NCI-H1092 (cell line): ENCODE measurements at regions not wholly inside any gene's neighbourhood (a gene's known extent, or its start where the extent isn't known, plus 50 kb on each side); places are given as distances from the start of the nearest gene placed in this dataset.

ENCODE experiments used
- DNase-seq: peaks from one replicate; lab custom pipeline; 2025; lab: John Stamatoyannopoulos, UW

DNA sequence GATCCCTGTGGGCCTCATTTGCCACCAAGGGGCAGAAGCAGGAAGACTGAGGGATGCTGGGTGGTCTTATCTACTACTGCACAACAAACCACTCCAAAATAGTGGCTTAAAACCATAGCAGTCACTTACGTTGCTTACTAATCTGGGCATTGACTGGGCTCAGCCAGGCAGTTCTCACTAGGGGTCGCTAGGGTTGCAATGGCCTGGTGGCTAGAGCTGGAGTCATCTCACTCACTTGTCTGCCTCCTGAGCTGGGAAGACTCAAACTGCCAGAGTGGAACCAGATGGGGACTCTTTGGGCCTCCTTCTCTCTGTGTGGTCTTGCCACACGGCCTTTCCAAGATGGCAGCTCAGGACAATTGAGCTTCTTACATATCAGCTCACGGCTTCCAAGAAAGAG, 216.3 kb upstream of the BCOR start:
- no peak for DNase-seq

DNA sequence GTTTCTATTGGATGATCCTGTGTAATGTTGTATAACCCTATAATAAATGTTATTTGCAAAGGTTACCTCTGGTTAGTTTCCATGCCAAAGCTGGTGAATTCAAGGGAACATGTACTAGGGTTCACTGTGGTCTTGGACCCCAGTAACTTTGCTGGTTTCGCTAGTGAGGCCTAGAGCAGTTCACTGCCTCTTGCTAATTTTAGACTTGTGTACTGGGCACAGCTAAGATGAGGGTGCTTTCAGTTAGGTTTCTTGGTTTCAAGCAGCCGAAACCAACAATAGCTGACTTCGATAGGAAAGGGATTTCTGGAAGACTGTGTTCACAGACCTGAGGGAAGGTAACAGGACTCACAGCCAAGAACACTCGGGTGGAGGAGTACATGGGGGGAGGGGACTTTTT, 215.5 kb upstream of the BCOR start:
- no peak for DNase-seq

DNA sequence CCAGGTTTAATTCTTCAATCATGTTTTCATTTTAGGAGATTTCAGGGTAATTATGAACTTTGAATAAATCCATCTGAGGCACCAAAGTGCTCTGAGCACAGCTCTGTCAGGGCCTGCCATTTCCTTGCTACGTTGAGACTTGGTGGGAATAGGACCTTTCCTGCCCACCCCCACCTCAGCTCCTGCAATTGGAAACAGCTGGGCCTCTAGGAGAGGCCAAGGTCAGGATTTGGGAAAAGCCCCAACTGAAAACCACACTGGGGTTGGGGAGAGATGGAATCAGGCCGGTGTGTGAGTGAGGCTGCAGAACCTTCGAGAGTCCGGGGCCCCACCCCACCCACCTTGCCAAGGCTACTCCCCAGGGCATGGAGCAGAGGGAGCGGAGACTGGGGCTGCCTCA, 212.7 kb upstream of the BCOR start:
- DNase-seq: no peak

DNA sequence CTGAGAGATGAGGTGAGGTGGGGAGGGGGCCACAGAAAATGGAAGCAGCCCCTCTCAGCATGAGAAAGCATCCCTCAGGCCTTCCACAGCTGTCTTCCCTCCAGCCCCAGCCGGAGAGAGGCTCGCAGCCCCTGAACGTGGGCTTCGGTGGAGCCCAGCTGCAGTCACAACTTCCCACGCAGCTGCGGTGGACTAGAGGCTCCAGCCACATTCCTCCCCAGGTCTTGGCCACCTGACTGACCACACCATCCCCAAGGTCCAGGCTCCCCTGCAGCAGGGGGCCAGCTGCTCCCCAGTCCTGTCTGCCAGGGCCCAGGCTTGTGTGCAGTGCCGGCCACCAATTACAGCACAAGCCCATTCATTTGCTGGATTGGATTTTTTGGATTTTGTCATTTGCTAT, 212.3 kb upstream of the BCOR start:
- no peak for DNase-seq

DNA sequence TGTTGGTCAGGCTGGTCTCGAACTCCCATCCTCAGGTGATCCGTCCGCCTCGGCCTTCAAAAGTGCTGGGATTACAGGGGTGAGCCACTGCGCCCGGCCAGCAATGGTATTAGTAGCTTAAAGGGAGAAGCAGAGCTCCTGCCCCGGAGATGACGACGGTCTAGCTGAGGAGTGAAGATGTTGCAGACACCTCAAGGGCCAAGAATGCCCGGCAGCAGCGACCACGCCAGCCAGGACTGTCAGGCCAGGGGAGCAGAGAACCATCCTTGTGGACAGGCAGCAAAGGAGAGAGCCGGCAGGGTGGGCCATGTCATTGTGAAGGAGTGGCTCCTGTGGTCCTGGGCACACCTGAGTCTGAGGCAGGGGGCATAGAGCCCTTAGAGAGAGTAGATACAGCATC, 210.1 kb upstream of the BCOR start:
- DNase-seq: no peak

DNA sequence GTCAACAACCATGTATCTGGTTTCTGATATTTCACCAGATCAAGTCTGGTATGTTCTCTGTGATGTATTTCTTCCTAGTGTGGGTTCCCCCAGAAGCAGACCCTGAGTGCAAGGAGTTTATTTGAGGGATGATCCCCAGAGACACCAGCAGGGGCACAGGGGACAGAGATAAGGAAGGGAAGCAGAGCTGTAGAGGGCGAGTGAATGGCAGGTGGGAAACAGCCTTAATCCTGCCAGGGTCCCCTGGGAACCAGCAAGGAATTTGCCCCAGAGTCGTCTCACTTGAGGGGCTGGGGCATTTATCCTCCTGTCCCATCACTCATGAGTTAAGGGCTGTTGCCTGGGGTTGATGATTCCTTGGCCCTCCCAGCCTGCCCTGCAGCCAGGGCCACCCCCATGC, 206.4 kb upstream of the BCOR start:
- DNase-seq: no peak

DNA sequence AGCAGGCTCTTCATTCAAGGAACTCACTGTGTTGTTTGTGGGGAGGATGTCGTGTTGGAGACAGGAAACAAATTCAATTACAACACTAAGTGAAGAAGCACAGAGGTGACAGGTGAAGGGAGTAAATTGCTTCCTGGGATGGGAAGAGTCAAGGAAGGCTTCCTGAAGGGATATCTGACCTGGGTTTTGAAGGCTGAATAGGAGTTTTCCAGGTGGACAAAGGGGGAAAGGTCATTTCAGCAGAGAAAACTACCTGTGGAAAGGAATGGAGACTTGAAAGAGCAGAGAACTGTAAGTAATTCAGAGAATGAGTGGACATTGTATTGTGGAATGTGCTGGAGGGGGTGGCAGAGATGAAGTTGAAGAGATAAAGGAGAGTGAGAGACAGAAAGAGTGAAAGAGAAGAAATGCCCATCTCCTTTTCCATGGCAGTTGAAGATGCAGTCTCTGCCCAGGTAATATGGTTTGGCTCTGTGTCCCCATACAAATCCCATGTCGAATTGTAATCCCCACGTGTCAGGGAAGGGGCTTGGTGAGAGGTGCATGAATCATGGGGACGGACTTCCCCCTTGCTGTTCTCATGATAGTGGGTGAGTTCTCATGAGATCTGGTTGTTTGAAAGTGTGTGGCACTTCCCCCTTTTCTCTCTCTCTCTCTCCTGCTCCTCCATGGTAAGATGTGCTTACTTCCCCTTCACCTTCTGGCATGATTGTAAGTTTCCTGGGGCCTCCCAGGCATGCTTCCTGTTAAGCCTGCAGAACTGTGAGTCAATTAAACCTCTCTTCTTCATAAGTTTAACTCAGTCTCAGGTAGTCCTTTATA, 205.7 kb upstream of the BCOR start:
- no peak for DNase-seq

DNA sequence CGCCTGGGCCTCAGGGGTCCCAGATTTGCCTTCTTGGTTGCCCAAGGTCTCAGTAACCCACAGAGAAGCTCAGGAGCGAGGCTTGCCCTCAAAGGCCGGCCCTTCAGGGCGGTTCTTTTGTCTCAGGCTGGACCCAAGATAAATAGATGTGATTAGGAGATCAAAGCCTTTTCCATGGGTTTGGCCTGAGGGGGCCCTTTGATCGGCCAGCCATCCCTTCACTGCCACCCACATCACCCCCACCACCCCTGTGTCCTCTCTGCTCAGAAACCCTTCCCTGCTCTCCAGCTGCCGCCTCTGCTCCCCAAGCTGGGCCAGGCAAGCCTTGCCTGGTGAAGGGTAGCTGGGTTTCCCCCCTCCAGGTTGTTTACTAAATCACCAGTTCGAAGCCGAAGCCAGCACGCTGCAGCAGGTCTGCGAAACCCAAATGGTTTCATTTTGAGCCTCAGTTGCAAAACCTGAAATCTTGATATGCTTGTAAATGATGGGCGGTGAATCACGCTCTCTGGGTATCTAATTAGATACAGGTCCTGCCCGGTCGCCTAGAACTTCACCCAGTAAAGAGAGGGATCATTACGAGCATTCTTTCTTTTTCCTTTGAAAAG, 202.6 kb upstream of the BCOR start:
- DNase-seq: no peak

DNA sequence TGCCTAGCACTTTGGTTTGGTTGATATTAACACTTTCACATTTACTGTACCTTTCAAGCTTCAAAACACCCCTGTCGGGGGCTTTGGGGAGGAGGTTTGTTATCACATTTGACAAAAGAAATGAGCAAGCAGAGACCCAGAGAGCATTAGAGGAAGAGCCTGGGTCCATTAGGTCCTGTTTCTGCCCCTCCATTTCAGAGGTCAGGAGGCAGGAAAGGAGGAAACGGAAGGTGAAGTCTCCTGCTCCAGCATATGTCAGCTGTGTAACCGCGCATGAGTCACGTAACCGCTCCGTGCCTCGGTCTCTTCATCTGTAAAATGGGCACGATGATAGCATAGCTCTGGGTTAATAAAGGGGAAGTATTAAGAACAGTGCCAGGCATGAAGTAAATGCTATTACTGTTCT, 201.9 kb upstream of the BCOR start:
- DNase-seq: no peak

DNA sequence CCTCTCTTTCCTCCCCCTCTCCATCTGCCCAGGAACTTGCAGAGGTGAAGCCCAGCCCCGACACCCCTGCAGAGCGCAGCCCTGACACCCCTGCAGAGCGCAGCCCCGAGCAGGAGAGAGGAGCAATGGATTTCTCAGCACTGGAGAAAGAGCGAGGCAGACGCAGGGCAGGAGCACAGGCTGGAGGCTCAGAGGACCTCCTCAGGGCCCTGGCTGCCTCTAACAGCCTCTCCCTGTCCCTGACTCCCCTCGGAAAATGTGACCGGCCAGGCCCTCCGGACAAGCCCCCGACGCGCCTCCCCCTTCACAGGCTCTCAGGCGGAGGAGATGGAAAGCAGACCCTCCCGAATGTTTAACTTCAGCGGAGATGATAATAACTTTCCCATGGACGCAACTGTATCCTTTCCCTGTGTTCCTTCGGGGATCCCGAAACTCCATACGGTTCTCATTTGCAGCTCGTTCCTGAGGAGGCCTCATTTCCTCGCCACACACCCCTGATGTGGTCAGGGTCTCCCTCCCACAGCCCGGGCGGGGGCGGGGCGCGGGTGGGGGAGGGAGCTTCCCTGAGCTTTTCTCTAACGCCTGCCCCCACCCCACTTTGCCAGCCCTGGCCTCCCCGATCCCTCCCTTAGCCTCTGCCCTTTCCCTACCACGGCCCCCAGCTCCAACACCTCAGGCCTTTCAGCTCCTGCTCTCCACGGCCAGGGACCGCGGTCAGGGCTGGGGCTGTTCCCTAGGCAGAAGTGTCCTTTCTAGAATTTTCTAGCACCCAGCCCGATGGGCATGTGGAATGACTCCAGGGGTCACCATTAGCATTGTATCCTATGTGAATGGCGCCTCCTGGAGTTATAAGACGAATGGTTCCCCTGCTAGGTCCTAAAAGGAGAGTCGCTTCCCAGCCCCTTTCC, 201.1 kb upstream of the BCOR start:
- DNase-seq: peak; percentile 27

DNA sequence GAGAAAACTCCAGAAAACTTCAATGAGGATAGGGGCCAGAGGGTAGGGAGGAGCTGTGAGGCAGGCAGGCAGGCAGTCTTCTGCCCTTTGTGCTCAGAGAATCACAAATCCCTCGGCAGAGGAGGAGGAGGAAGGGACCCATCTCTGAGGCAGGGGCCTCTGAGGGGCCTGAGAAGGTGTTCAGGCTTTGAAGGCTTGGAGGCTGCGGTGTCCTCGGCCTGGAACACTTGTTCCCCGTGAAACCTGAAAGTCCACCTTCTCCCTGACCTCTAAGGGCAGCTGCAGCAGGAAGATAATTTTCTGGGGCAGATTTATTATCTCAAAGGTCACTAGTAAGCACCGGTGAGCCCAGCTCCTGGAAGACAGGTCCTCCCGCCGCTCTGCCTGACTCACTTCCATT, 200.3 kb upstream of the BCOR start:
- no peak for DNase-seq

DNA sequence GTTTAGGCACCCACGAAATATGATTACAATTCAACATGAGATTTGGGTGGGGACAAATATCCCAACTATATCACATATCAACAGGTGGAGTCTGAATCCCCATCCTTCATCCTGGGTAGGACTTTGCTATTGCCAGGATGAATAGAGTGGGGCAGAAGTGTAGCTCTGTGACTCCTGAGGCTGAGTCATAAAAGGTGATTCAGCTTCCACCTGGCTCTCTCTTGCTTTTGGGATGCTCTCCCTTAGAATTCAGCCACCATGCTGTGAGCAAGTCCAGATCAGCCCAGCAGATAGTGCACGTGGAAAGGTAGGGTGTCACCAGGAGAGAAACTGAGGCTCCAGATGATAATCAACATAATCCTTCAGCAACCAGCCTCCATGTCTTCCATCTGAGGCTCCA, 193.8 kb upstream of the BCOR start:
- no peak for DNase-seq

DNA sequence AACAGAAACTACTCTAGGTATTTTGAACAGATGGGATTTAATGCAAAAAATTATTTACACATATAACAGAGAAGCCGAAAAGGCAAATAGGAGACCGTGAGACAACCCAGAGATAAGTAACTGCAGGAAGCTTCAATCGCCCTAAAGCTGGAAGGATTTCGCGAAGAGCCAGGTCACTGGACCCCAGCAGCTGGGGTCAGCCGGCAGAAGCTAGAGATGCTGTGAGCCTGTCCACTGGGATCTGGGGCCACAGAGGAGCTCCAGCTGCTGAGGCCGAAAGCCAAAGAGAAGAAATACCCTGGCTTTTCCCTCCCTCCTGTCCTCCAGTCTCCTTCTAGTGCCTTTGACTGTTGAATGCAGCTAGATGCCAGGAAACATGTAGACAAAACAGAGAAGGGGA, 192.8 kb upstream of the BCOR start:
- DNase-seq: no peak

DNA sequence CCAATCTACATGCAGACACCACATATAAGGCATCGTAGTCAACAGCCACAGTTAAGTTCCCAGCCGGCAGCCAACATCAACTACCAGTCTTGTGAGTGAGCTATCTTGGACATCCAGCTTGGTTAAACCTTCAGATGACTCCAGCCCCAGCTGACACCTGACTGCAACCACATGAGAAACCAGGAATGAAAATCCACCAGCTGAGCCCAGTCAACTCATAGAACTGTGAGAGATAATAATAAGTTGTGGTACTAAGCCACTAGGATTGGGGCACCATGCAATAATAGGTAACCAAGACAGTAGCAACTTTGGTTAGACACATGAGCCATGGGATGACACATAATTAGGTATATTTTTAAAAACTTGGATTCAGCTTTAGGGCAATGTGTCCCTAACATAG, 188.1 kb upstream of the BCOR start:
- no peak for DNase-seq

DNA sequence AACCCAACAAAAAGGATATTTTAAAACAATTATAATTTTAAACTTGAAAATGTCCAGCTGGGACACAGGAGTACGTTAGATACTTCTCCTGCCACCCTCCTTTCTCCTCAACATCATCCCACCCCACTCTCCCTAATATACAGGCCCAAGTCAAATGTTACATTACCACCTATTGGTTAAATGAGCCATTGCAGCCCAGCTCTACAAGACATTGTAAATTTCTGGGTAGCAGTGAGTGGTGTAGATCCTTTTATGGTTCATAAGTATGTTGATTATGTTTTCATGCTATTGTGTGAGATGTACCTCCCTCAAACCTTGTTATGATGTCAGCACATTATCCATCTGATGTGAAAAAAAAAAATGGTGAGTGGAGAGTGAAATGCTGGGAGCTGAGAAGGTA, 187.1 kb upstream of the BCOR start:
- DNase-seq: no peak

DNA sequence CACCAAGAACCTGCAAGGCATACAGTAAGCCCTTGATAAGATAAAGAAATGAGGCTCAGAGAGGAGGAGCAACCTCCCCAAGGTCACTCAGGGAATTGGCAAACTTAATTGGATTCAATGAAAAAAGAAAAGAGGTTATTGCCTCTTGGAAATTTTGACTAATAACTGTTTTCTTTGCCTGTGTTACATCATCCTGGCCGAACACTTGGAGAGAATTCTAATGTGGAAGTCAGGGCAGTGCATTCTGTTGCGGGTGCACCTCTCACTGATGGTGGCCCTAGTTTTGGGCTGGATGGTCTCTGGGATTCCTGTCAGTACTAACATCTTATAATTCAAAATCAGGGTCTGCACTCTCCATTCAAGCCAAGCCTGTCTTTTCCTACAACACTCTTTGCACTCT, 186.2 kb upstream of the BCOR start:
- no peak for DNase-seq

DNA sequence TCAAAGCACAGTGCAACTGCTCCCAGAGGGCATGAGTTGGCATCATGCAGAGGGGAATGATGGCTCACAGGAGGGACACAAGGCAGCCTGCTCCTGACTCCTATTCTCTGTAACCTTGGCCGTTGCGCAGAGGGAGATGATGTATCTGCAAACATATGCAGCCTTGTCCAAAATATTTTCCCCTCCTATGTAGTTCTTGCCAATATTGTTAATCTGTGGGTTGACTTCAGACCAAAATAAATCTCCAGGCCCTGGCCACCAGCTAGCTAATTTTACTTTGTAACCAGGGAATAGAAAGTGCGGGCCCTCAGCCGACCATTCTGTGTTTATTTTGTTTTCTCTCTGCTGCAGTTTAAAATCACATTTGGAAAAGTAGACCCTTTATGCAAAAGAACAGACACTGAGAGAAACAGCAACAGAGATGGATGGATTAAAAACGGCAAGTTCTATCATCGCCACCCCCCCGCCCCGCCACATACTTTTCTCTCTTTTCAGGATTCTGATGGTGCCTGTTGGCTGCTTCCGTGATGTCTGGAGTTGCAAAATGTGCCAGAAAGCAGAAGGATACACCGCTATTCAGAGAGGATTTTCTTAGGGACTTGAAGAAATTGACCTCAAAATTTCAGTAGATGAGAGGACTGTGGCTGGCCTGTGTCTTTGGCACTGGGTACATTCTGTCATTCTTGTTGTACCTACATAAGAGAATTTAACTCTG, 185.3 kb upstream of the BCOR start:
- no peak for DNase-seq

DNA sequence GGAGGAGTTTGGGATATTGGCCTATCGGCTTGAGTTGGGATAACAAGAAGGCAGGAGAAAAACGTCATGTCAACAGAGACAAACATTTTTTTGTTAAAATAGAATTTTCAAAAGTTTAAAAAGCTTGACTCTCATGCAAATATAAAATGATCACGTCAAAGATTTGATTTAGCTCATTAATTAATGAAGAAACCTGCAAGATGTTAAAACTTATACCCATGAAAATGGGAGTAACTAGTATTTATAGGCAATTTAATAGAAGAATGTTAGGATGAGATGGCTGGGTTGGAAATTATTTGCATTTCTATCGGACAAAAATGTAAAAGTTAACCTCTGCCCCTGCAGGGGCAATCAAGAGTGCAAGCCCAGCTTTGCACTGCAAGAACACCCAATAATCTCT, 184.6 kb upstream of the BCOR start:
- DNase-seq: no peak

DNA sequence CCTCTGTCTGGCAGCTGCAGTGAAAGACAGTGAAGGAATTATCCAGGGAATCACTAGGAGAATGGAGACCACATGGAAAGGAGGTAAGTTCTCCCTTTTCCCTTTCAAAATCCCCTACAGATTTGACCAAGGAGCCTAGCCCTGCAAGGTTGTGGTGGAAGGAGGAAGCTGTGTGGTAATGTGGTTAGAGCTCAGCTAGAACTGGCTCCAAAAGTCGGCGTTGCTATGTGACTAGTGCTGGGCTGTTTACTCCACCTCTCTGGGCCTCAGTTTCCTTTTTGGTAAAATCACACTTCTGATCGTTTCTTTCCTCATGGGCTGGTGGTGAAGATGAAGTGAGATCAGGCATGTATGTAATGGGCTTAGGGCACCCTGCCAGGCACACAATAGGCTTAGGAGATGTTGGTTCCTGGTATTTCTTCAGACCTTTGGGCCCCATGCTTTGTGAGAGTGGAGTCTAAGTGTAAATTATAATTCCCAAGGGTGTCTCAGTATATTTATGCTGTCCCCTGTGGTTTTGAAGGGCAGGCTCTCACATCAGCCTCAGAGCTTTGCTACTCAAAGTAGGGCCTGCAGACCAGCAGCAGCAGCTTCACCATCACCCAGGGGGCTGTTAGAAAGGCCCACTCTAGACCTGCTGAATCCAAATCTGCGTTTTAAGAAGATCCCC, 183.7 kb upstream of the BCOR start:
- no peak for DNase-seq

DNA sequence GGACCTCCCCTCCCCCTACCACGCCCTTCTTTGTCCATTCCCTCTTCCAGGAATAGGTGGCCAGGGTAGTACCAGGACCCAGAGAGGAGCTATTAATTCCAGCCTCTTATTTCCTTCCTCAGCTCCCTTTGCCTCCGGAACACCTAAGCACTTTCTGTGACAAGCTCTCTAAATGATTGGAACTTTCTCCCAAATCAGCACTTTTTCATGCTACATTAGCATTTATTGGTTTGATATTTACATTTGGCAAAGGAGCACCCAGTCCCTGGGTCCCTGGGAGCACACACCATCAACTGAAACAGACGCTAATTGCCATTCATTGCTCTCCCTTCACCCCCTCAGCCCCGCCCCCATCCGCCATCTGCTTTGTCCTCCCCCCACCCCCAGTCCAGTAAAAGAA, 182.0 kb upstream of the BCOR start:
- DNase-seq: no peak

DNA sequence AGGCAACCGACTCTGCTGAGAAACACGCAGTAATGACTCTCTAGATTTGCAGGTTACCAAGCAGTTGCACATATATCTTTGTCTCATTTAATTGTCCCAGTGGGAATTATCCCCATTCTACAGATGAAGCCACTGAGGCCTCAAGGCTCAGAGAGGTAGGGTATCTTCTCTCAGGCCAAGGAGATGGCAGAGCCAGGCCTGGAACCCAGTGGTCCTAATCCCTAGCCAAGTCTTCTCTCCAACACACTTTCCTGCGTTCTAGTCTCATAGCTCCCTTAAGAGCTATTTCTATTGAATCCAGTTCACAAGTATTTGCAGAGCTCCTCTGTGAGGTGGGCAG, 181.3 kb upstream of the BCOR start:
- no peak for DNase-seq
